Panc1 (cell line): ENCODE measurements at regions not wholly inside any gene's neighbourhood (a gene's known extent, or its start where the extent isn't known, plus 50 kb on each side); places are given as distances from the start of the nearest gene placed in this dataset.

Experiments used
- ATAC-seq: fragments of 200-7000 bp; cut with Tn5 transposase; 2 replicates; pipeline ENCODE4 v1.9.1; 2020; ENCODE audit warnings: mild to moderate bottlenecking, moderate library complexity
- BruUV-seq: library from RNA; stranded (reverse); fragments of 400-500 nt; replicated peaks from 2 replicates; lab custom pipeline; 2021; lab: Mats Ljungman, UMichigan
- CTCF ChIA-PET: fragments of 300-600 bp; sonication (Branson Sonifier 250); formaldehyde crosslinking; loops from one replicate; lab custom pipeline; 2022; ENCODE audit warnings: antibody characterized with exemption; lab: Charles Lee
- POLR2A ChIA-PET: fragments of 300-600 bp; sonication (Branson Sonifier 250); formaldehyde crosslinking; loops from one replicate; lab custom pipeline; 2022; ENCODE audit warnings: antibody characterized with exemption; lab: Charles Lee
- DNase-seq: peaks from one replicate; pipeline ENCODE4 v3.0.0-alpha.2; 2010; ENCODE audit warnings: low read depth, low spot score
- H3K27ac ChIP-seq: 2 replicates; pipeline ENCODE4 v1.5.1; 2011; ENCODE audit warnings: mild to moderate bottlenecking, low read length, inconsistent platforms
- H3K27me3 ChIP-seq: fragments of 200-500 bp; sonication (Bioruptor generic); 2 replicates; pipeline ENCODE4 v1.6.0; 2014; ENCODE audit warnings: low read length, inconsistent platforms; ENCODE audit not compliant: control insufficient read depth, insufficient read depth
- H3K36me3 ChIP-seq: fragments of 200-500 bp; sonication (Bioruptor generic); 2 replicates; pipeline ENCODE4 v1.5.1; 2014; ENCODE audit warnings: inconsistent platforms, mild to moderate bottlenecking, low read length, moderate library complexity; ENCODE audit not compliant: control insufficient read depth, insufficient read depth
- H3K4me1 ChIP-seq: 2 replicates; pipeline ENCODE4 v1.5.1; 2011; ENCODE audit warnings: inconsistent platforms, mild to moderate bottlenecking, low read length, moderate library complexity; ENCODE audit not compliant: control insufficient read depth, insufficient read depth
- H3K4me3 ChIP-seq, 2 experiments: 2 replicates each; pipeline ENCODE4 v1.5.1; 2011 to 2012; ENCODE audit warnings: low read depth in 2 of 2, low read length in 2 of 2, mild to moderate bottlenecking in 2 of 2, inconsistent platforms in 1 of 2, moderate library complexity in 1 of 2
- H3K9me3 ChIP-seq: fragments of 200-500 bp; sonication (Bioruptor generic); 2 replicates; pipeline ENCODE4 v1.5.1; 2014; ENCODE audit warnings: low read depth, mild to moderate bottlenecking, inconsistent platforms, low read length, moderate library complexity; ENCODE audit not compliant: control insufficient read depth, insufficient read depth
- CTCF ChIP-seq: fragments of 450-650 bp; IDR thresholded peaks from 2 replicates; pipeline ENCODE4 v1.5.1; 2017; ENCODE audit warnings: mild to moderate bottlenecking
- POLR2AphosphoS5 ChIP-seq: IDR thresholded peaks from 2 replicates; pipeline ENCODE4 v1.6.1; 2012; ENCODE audit warnings: mild to moderate bottlenecking, low read depth, low read length, moderate library complexity
- SIN3A ChIP-seq: IDR thresholded peaks from 2 replicates; pipeline ENCODE4 v1.6.1; 2012; ENCODE audit warnings: low read depth, mild to moderate bottlenecking, low read length, moderate library complexity, borderline replicate concordance; ENCODE audit not compliant: insufficient read depth
- TCF7L2 ChIP-seq: IDR thresholded peaks from 2 replicates; pipeline ENCODE4 v1.6.1; 2011; ENCODE audit warnings: mild to moderate bottlenecking, low read depth, low read length, inconsistent platforms
- in situ Hi-C: cut with HindIII; loops from 2 replicates; pipeline ENCODE4 v1.10.0; 2016; ENCODE audit warnings: low sequenced_read_pairs, low pct_unique_long_range_greater_than_20kb
- intact Hi-C: fragments of 100-400 bp; cut with micrococcal nuclease; formaldehyde crosslinking; loops from one replicate; pipeline ENCODE4 v1.10.0; 2022; ENCODE audit not compliant: unreplicated experiment
- TF ChIP-seq, protein P1 (sequence below), 2 experiments: IDR thresholded peaks; 2 replicates each; pipeline ENCODE4 v1.6.1; 2011 to 2012; ENCODE audit warnings: low read depth in 2 of 2, control low read depth in 1 of 2, low read length in 1 of 2, mild to moderate bottlenecking in 1 of 2, moderate library complexity in 1 of 2; ENCODE audit not compliant: insufficient read depth in 1 of 2

DNA sequence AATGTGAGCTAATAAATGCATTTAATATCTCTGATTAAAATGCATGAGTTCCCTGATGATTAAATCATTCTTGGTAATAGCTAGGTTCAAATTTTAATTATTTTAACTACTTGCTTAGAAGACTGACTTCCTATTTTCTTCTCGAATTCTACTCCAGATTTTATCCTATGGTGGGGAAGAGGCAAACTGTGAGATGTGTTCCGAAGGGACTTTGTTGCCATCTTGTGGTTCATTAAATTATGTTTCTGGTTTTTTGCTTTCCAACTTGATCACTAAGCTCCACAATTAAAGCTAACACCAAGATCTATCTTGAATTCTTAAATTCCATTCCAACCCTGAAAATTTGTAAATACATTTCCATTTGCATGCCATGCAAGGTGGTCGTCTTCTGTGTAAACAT lies 538.4 kb upstream of the PCDH20 start:
- ATAC-seq (no peak), DNase-seq (peak; percentile 12)
- TF ChIP-seq TCF7L2 (no peak), SIN3A (no peak), CTCF (peak; percentile 53; the same call in 1 of the 2 replicates)
- TF ChIP-seq, protein P1, sequence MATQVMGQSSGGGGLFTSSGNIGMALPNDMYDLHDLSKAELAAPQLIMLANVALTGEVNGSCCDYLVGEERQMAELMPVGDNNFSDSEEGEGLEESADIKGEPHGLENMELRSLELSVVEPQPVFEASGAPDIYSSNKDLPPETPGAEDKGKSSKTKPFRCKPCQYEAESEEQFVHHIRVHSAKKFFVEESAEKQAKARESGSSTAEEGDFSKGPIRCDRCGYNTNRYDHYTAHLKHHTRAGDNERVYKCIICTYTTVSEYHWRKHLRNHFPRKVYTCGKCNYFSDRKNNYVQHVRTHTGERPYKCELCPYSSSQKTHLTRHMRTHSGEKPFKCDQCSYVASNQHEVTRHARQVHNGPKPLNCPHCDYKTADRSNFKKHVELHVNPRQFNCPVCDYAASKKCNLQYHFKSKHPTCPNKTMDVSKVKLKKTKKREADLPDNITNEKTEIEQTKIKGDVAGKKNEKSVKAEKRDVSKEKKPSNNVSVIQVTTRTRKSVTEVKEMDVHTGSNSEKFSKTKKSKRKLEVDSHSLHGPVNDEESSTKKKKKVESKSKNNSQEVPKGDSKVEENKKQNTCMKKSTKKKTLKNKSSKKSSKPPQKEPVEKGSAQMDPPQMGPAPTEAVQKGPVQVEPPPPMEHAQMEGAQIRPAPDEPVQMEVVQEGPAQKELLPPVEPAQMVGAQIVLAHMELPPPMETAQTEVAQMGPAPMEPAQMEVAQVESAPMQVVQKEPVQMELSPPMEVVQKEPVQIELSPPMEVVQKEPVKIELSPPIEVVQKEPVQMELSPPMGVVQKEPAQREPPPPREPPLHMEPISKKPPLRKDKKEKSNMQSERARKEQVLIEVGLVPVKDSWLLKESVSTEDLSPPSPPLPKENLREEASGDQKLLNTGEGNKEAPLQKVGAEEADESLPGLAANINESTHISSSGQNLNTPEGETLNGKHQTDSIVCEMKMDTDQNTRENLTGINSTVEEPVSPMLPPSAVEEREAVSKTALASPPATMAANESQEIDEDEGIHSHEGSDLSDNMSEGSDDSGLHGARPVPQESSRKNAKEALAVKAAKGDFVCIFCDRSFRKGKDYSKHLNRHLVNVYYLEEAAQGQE (IDR thresholded peaks at IDR 0.05; ENCODE audit: insufficient read depth in 1 of 2, low read depth in 2 of 2, low read length in 1 of 2): no peak
- CTCF ChIA-PET: interaction anchor here (0.6 to 0.9 kb wide), 3 partner anchors 185 to 668 kb away, joined by 3 read pairs; no protein-coding TSS in a partner anchor
- in situ Hi-C loops: no loop called here
- H3K4me1 ChIP-seq: no peaks in the 10 kb centered on the region
- H3K9me3 ChIP-seq: no peaks in the 10 kb centered on the region
- H3K4me3 ChIP-seq: no peak overlapping the region
- no peaks in the 10 kb centered on the region for H3K36me3 ChIP-seq
- no peaks in the 10 kb centered on the region for H3K27me3 ChIP-seq
- intact Hi-C loops: loop anchor here (5.0 to 10.0 kb wide), 2 partner anchors 199 to 667 kb away; no protein-coding TSS in a partner anchor
- POLR2A ChIA-PET: no interaction called here
- BruUV-seq: no TSS peak
- H3K27ac ChIP-seq: no peak overlapping the region

GRCh38 chr13:61950828-61951227 lies 535.2 kb upstream of the PCDH20 start:
- Histone ChIP-seq H3K4me1 (no peaks in the 10 kb centered on the region), H3K9me3 (no peaks in the 10 kb centered on the region), H3K4me3 (no peak overlapping the region), H3K27me3 (no peaks in the 10 kb centered on the region), H3K27ac (no peak overlapping the region), H3K36me3 (no peaks in the 10 kb centered on the region)
- ChIA-PET CTCF (no interaction called here), POLR2A (no interaction called here)
- intact Hi-C loops (loop anchor here (5.0 to 10.0 kb wide), 2 partner anchors 196 to 664 kb away; no protein-coding TSS in a partner anchor), in situ Hi-C loops (no loop called here)
- TF ChIP-seq, protein P1 (IDR thresholded peaks at IDR 0.05; ENCODE audit: insufficient read depth in 1 of 2, low read depth in 2 of 2, low read length in 1 of 2): no peak
- no peak for TF ChIP-seq POLR2AphosphoS5
- TF ChIP-seq CTCF: no peak
- no peak for TF ChIP-seq TCF7L2
- TF ChIP-seq SIN3A: no peak
- no TSS peak for BruUV-seq
- DNase-seq (no peak), ATAC-seq (no peak)
